ENCODE measurements at regions not wholly inside any gene's neighbourhood (a gene's known extent, or its start where the extent isn't known, plus 50 kb on each side); places are given as distances from the start of the nearest gene placed in this dataset.

DNA sequence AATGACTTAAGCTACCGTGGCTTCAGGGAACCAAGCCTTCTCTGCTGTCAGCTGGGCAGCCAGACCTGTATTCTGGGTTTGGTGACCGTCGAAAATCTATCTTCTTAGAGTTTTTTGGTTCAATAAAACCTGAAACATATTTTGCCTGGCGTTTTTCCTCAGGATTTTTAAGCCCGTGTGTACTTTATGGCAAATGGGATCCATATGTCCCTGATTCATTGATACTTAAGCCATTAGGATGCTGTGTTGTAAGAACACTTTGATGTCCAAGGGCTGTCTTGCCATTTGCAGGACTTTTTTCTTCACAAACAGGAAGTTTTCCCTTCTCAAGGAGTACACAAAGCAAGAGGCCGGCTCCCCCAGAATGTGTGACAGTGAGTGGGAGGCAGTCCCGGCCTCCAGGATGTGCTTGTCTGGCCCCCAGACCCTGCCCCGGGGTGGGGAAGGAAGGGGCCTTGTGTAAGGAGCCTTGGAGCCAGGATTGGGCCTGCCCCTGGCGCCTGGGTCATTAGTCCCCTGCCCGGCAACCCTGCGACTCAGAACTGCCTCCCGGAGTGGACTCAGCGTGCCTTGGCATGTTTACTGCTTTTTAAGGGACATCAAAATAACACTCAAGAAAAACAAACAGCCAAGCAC lies 83.4 kb upstream of the SMIM23 start:
- Histone ChIP-seq H3K36me3 (ENCODE audit: control insufficient read depth, insufficient read depth, low read length) (no peaks in the 10 kb centered on the region), H3K9me3 (ENCODE audit: control insufficient read depth, insufficient read depth, low read length) (no peaks in the 10 kb centered on the region), H3K4me3 (ENCODE audit: low read depth, low read length) (no peak overlapping the region), H3K27me3 (ENCODE audit: control insufficient read depth, insufficient read depth, low read length) (no peaks in the 10 kb centered on the region), H3K27ac (ENCODE audit: low read depth, low read length) (no peak overlapping the region), H3K9ac (ENCODE audit: low read depth, low read length) (no peak overlapping the region), H3K4me1 (ENCODE audit: control insufficient read depth, insufficient read depth, low read length) (peaks cover 8% of the 10 kb centered on the region)

DNA sequence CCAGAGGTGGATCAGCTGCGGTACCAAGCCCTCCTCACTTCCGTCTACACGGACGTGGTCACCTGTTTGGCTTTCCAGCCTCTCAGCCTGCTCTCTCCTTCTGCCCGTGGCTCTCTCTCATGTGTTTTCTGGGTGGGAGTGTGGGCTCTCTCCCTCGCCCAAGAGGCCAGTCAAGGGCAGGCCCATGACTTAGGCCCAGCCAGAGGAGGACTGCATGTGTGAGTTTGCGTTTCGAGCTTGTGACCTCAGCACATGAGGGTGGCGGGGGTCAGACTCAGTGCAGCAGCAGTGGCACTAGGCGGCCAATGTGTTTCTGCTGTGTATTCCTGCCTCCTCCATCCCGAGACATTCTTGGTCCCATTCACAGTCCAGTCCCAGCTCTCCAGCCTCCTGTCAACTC lies 82.5 kb upstream of the SMIM23 start:
- Histone ChIP-seq H3K9me3 (ENCODE audit: control insufficient read depth, insufficient read depth, low read length) (no peaks in the 10 kb centered on the region), H3K9ac (ENCODE audit: low read depth, low read length) (no peak overlapping the region), H3K36me3 (ENCODE audit: control insufficient read depth, insufficient read depth, low read length) (no peaks in the 10 kb centered on the region), H3K4me1 (ENCODE audit: control insufficient read depth, insufficient read depth, low read length) (peaks cover 5% of the 10 kb centered on the region), H3K27me3 (ENCODE audit: control insufficient read depth, insufficient read depth, low read length) (no peaks in the 10 kb centered on the region), H3K4me3 (ENCODE audit: low read depth, low read length) (no peak overlapping the region), H3K27ac (ENCODE audit: low read depth, low read length) (no peak overlapping the region)

DNA sequence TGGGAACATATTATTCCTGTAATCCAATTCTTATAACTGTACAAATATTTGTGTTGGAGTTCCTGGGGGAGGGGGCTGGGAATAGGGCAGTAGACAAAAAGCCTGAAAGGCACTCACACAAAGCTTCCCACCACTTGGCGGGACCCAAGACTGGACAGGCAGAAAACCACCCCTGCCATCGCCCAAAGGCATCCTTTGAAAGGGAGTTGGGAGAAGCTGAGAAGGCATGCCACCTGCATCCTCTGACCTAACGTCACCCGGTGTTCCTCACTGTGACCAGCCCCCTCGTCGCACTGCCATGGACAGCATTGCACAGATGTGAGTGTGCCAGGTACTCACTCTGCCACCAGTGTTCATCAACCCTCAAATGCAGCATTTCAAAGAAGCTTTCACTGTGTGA lies 80.6 kb upstream of the SMIM23 start:
- Histone ChIP-seq H3K27me3 (ENCODE audit: control insufficient read depth, insufficient read depth, low read length) (no peaks in the 10 kb centered on the region), H3K9me3 (ENCODE audit: control insufficient read depth, insufficient read depth, low read length) (no peaks in the 10 kb centered on the region), H3K27ac (ENCODE audit: low read depth, low read length) (no peak overlapping the region), H3K4me1 (ENCODE audit: control insufficient read depth, insufficient read depth, low read length) (no peaks in the 10 kb centered on the region), H3K9ac (ENCODE audit: low read depth, low read length) (no peak overlapping the region), H3K4me3 (ENCODE audit: low read depth, low read length) (no peak overlapping the region), H3K36me3 (ENCODE audit: control insufficient read depth, insufficient read depth, low read length) (no peaks in the 10 kb centered on the region)

DNA sequence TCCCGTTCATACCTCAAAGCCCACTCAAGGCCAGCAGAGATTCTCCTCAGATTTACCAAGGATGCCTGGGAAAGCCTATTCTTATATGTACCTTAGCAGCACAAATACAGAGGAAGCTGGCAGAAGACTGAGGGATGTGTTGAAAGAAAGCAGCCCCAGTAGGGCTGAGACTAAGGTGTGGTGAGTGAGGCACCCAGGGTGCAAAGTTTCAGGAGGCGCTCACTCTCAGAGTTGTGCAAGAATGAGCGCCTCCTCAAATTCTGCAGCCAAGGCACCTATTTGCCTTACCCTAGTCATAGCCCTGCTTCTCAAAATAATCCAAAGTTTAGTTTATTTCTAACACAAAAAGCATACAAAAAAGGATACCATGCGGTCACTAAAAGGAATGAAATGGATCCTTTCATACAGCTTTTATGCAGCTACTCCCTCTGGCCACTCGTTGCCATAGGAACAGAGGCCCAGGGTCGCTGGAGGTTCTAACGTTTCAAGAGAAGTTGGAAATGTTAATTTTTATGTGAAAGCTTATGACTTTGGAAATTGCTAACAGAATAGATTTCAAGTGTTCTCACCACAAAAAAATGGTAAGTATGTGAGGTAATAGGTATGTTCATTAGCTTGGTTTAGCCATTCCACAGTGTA lies 79.7 kb upstream of the SMIM23 start:
- Histone ChIP-seq H3K36me3 (ENCODE audit: control insufficient read depth, insufficient read depth, low read length) (no peaks in the 10 kb centered on the region), H3K9me3 (ENCODE audit: control insufficient read depth, insufficient read depth, low read length) (no peaks in the 10 kb centered on the region), H3K27ac (ENCODE audit: low read depth, low read length) (no peak overlapping the region), H3K9ac (ENCODE audit: low read depth, low read length) (no peak overlapping the region), H3K27me3 (ENCODE audit: control insufficient read depth, insufficient read depth, low read length) (no peaks in the 10 kb centered on the region), H3K4me1 (ENCODE audit: control insufficient read depth, insufficient read depth, low read length) (no peaks in the 10 kb centered on the region), H3K4me3 (ENCODE audit: low read depth, low read length) (no peak overlapping the region)

DNA sequence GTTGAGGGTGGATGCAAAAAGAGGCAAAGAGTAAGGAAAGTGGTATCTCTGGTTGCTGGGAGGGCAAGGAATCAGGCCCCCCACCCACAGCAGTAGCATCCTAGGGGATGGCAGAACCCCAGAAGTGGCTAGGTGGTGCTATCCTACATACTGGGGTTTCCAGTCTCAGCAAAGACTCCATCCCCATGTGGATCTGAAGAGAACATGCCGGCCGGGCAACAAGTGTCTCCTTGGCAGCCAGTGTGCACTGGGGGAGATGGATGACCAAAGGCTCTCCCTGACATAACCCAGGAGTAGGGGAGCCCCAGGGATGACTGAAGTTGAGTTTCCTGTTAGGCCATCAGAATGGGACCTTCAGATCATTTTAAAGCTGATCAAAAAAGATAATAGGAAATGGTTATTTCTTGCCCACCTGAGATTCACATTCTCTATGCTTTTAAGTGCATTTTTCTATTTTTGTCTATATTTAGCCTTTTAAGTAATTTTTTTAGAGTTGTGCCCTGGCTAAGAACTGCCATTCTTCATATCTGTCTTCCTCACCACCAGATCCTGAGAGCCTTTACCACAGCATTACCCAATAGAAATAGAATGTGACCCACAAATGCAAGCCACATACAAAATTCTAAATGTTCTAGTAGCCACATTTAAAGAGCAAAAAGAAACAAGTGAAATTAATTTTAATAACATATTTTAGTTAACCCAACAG lies 78.7 kb upstream of the SMIM23 start:
- Histone ChIP-seq H3K27ac (ENCODE audit: low read depth, low read length) (no peak overlapping the region), H3K27me3 (ENCODE audit: control insufficient read depth, insufficient read depth, low read length) (no peaks in the 10 kb centered on the region), H3K4me3 (ENCODE audit: low read depth, low read length) (no peak overlapping the region), H3K4me1 (ENCODE audit: control insufficient read depth, insufficient read depth, low read length) (no peaks in the 10 kb centered on the region), H3K36me3 (ENCODE audit: control insufficient read depth, insufficient read depth, low read length) (no peaks in the 10 kb centered on the region), H3K9ac (ENCODE audit: low read depth, low read length) (no peak overlapping the region), H3K9me3 (ENCODE audit: control insufficient read depth, insufficient read depth, low read length) (no peaks in the 10 kb centered on the region)

DNA sequence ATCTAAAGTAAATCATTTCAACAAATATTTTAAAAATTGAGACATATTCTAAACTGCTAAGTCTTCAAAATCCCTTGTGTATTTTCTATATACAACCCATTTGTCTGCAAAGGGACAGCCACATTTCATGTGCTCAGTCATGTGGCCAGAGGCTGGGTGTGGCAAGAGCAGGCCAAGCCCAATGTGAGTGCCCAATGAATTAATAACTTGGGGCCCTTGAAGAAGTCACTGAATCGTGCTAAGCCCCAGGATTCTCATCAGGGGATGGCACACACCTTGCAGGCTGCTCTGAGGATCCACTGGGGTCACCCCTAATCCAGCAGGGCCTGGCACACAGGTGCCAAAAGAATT lies 78.2 kb upstream of the SMIM23 start:
- no peak overlapping the region for H3K9ac ChIP-seq (ENCODE audit: low read depth, low read length)

DNA sequence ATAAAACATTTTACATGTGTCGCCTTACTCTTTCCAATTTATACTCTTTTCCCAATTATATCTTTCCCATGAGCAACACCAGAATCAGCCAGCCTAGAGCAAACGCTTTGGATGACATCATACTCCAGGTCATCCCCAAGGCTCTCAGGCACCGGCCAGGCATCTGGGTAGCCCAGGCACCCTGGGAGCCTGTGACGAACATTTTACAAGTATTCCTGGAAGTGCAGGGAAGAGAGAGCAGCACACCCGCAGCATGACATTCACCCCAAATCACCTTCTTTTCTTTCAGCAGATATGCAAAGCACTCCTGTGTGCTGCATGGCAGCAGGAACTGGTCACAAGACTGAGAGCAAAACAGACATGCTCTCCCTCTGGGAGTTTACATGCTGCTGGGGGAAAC lies 75.7 kb upstream of the SMIM23 start:
- no peaks in the 10 kb centered on the region for H3K4me1 ChIP-seq (ENCODE audit: control insufficient read depth, insufficient read depth, low read length)
- no peaks in the 10 kb centered on the region for H3K36me3 ChIP-seq (ENCODE audit: control insufficient read depth, insufficient read depth, low read length)
- no peak overlapping the region for H3K9ac ChIP-seq (ENCODE audit: low read depth, low read length)
- no peak overlapping the region for H3K27ac ChIP-seq (ENCODE audit: low read depth, low read length)
- H3K4me3 ChIP-seq (ENCODE audit: low read depth, low read length), result no peak overlapping the region
- no peaks in the 10 kb centered on the region for H3K27me3 ChIP-seq (ENCODE audit: control insufficient read depth, insufficient read depth, low read length)
- H3K9me3 ChIP-seq (ENCODE audit: control insufficient read depth, insufficient read depth, low read length), result no peaks in the 10 kb centered on the region

More for the DNA sequence above, 78.2 kb upstream of the SMIM23 start:
- H3K36me3 ChIP-seq (ENCODE audit: control insufficient read depth, insufficient read depth, low read length), result no peaks in the 10 kb centered on the region
- no peak overlapping the region for H3K27ac ChIP-seq (ENCODE audit: low read depth, low read length)
- H3K4me1 ChIP-seq (ENCODE audit: control insufficient read depth, insufficient read depth, low read length), result no peaks in the 10 kb centered on the region
- H3K27me3 ChIP-seq (ENCODE audit: control insufficient read depth, insufficient read depth, low read length), result no peaks in the 10 kb centered on the region
- no peaks in the 10 kb centered on the region for H3K9me3 ChIP-seq (ENCODE audit: control insufficient read depth, insufficient read depth, low read length)
- H3K4me3 ChIP-seq (ENCODE audit: low read depth, low read length), result no peak overlapping the region

DNA sequence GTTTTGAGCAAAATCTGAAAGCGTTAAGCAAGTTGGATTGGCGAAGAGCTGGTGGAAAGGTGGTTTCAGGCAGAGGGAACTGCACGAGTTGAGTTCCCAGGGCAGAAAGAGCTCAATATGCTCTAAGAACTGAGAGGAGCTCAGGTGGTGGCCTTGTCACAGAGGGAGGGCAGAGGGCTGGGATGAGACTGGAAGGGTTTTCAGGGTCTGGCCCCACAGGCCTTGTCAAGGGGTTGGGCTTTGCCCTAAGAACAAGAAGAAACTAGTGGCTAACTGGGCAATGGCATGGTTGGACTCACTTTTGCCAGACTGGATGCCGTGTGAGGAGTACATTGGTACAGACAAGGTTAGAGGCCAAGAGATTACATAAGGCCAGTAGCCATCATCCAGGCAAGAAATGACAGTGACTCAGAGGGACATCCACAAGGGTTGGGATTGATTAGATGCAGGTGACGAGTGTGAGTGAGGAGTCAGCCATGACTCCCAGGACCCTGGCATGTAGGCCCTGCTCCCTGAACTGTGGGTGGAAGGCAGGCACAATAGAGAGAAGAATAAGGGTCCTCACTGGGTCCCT lies 75.1 kb upstream of the SMIM23 start:
- no peaks in the 10 kb centered on the region for H3K36me3 ChIP-seq (ENCODE audit: control insufficient read depth, insufficient read depth, low read length)
- no peak overlapping the region for H3K4me3 ChIP-seq (ENCODE audit: low read depth, low read length)
- no peaks in the 10 kb centered on the region for H3K9me3 ChIP-seq (ENCODE audit: control insufficient read depth, insufficient read depth, low read length)

DNA sequence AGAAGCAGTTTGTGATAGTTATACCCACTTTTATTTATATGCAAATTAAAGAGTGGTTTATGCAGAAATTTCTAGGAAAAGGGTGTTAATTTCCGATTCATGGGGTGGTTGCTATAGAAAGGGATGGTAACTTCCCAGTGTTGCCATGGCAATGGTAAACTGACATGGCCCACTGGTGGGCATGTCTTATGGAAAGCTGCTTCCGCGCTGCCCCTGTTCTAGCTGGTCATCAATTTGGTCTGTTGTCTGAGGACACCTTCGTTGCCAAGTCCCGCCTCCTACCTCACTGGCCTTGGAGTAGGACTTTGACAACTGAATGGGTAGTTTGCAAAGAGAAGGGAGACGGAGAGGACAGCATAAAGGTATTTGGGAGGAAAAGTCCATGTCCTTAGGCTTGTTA lies 74.0 kb upstream of the SMIM23 start:
- no peaks in the 10 kb centered on the region for H3K27me3 ChIP-seq (ENCODE audit: control insufficient read depth, insufficient read depth, low read length)
- H3K36me3 ChIP-seq (ENCODE audit: control insufficient read depth, insufficient read depth, low read length), result no peaks in the 10 kb centered on the region
- H3K27ac ChIP-seq (ENCODE audit: low read depth, low read length), result no peak overlapping the region
- no peak overlapping the region for H3K9ac ChIP-seq (ENCODE audit: low read depth, low read length)
- no peaks in the 10 kb centered on the region for H3K4me1 ChIP-seq (ENCODE audit: control insufficient read depth, insufficient read depth, low read length)
- H3K9me3 ChIP-seq (ENCODE audit: control insufficient read depth, insufficient read depth, low read length), result no peaks in the 10 kb centered on the region
- no peak overlapping the region for H3K4me3 ChIP-seq (ENCODE audit: low read depth, low read length)

More for the DNA sequence above, 75.1 kb upstream of the SMIM23 start:
- Histone ChIP-seq H3K9ac (ENCODE audit: low read depth, low read length) (no peak overlapping the region), H3K27me3 (ENCODE audit: control insufficient read depth, insufficient read depth, low read length) (no peaks in the 10 kb centered on the region), H3K4me1 (ENCODE audit: control insufficient read depth, insufficient read depth, low read length) (no peaks in the 10 kb centered on the region), H3K27ac (ENCODE audit: low read depth, low read length) (no peak overlapping the region)

DNA sequence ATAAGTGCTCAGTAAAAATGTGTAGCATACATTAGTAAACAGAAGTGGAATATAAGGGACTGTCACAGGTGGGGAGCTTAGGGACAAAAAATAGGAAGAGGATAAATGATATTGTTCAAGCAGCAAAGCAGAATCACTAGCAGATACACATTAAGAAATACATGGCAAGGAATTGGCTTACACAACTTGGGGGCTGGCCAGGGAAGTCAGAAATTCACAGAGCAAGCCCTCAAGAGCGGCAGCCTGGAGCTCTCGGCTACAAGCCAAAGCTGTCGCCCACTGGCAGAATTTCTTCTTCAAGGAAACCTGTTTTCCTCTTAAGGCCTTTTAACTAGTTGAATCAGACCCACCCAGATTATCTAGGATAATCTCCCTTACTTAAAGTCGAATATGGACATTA lies 73.0 kb upstream of the SMIM23 start:
- no peak overlapping the region for H3K27ac ChIP-seq (ENCODE audit: low read depth, low read length)
- H3K36me3 ChIP-seq (ENCODE audit: control insufficient read depth, insufficient read depth, low read length), result no peaks in the 10 kb centered on the region
- H3K9ac ChIP-seq (ENCODE audit: low read depth, low read length), result no peak overlapping the region
- H3K4me1 ChIP-seq (ENCODE audit: control insufficient read depth, insufficient read depth, low read length), result no peaks in the 10 kb centered on the region
- H3K9me3 ChIP-seq (ENCODE audit: control insufficient read depth, insufficient read depth, low read length), result no peaks in the 10 kb centered on the region
- H3K27me3 ChIP-seq (ENCODE audit: control insufficient read depth, insufficient read depth, low read length), result no peaks in the 10 kb centered on the region
- no peak overlapping the region for H3K4me3 ChIP-seq (ENCODE audit: low read depth, low read length)

DNA sequence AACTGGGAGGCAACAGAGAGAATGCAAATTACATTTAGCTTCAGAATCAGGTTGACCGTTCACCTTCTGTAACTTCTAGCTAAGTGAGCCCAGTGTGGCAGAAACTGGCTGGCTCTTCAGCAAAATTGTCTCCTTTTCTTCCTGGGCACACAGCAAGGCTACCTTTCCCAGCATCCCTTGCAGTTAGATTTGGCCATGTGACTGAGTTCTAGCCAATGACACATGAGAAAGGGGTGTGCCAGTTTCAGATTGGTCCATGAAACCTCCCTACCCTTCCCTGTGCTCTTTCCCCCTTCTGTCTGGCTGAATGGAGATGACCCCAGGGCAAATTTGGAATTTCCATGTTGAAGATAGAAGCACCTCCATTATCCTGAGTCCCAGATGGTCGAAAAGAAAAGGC lies 72.5 kb upstream of the SMIM23 start:
- H3K27me3 ChIP-seq (ENCODE audit: control insufficient read depth, insufficient read depth, low read length), result no peaks in the 10 kb centered on the region
- H3K27ac ChIP-seq (ENCODE audit: low read depth, low read length), result no peak overlapping the region
- H3K36me3 ChIP-seq (ENCODE audit: control insufficient read depth, insufficient read depth, low read length), result no peaks in the 10 kb centered on the region
- H3K4me3 ChIP-seq (ENCODE audit: low read depth, low read length), result no peak overlapping the region
- no peaks in the 10 kb centered on the region for H3K9me3 ChIP-seq (ENCODE audit: control insufficient read depth, insufficient read depth, low read length)
- no peak overlapping the region for H3K9ac ChIP-seq (ENCODE audit: low read depth, low read length)
- no peaks in the 10 kb centered on the region for H3K4me1 ChIP-seq (ENCODE audit: control insufficient read depth, insufficient read depth, low read length)
